Activated CD8-positive, alpha-beta memory T cell treated with anti-CD3 and anti-CD28 coated beads, Interleukin-2, amount 10 ng/mL, durations not matched to agents 7 days and 5 days (primary cell): ENCODE measurements at regions not wholly inside any gene's neighbourhood (a gene's known extent, or its start where the extent isn't known, plus 50 kb on each side); places are given as distances from the start of the nearest gene placed in this dataset.

Experiments used
- ATAC-seq: fragments of 150-1000 bp; cut with Tn5 transposase; one replicate; pipeline ENCODE4 v1.10.0; 2021; ENCODE audit warnings: moderate library complexity
- CTCF ChIA-PET: fragments of 350-600 bp; sonication (Branson Sonifier 250); formaldehyde crosslinking; loops from one replicate; lab custom pipeline; 2021; ENCODE audit warnings: antibody characterized with exemption; lab: Charles Lee
- DNase-seq: peaks from one replicate; pipeline ENCODE4 v3.0.0-alpha.2; 2020
- H3K27ac Mint-ChIP-seq: one replicate; pipeline ENCODE4 v1.8.0; 2021; ENCODE audit warnings: mild to moderate bottlenecking, mixed read lengths
- H3K27me3 Mint-ChIP-seq: one replicate; pipeline ENCODE4 v1.8.0; 2021; ENCODE audit warnings: mixed read lengths
- H3K36me3 Mint-ChIP-seq: one replicate; pipeline ENCODE4 v1.8.0; 2021; ENCODE audit warnings: mild to moderate bottlenecking, mixed read lengths
- H3K4me1 Mint-ChIP-seq: one replicate; pipeline ENCODE4 v1.8.0; 2021; ENCODE audit warnings: mixed read lengths
- H3K4me3 Mint-ChIP-seq: one replicate; pipeline ENCODE4 v1.8.0; 2021; ENCODE audit warnings: mild to moderate bottlenecking, moderate library complexity, mixed read lengths
- H3K9me3 Mint-ChIP-seq: one replicate; pipeline ENCODE4 v1.8.0; 2022; ENCODE audit warnings: low read depth, mixed read lengths

DNA sequence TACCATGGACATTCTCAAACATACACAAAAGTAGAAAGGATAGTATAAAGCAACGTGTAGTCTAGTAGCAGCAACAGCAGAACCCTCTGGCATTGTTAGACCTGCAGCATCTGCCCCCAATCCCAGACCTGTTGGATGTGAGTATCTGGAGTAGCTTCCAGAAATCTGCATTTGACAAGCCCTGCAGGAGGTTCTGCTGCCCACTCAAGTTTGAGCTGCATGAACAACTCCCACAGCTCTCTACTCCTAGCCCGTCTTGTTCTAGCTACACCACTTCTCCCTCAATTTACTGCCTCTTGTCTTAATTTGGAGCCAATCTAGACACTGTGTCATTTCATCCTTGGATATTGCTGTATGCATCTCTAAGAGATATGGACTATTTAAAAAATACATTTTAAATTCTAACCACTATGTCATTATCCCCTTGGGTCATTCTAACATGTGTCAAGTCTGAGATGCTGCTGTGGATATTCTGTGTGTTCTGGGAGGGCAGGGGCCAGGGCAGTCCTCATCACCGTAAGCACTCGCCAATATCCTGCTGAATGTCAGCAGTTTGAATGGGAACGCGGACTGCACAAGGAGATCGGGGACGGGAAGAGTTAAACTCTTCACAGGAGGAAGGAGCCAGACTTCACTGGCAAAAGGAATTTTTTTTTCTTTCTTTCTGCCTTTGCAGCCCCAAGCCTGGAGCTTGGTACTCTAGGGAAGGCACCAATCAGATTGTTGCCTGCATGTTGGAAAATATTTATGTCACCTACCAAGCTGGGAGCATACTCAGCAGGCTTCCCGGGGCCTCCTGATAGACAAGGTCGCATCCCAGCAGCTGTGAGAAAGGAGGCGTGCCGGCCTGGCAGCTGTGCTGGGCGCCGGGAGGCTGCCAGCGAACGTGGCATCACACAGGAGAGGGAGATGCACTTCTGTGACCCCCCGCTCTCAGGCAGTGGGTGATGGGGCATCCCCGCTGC is 429.0 kb downstream of the MIAT start:
- H3K4me3 Mint-ChIP-seq: no peak overlapping the region
- DNase-seq: no peak
- no peaks in the 10 kb centered on the region for H3K4me1 Mint-ChIP-seq
- H3K27ac Mint-ChIP-seq: no peak overlapping the region
- ATAC-seq: no peak
- H3K27me3 Mint-ChIP-seq: peaks cover 13% of the 10 kb centered on the region
- CTCF ChIA-PET: no interaction called here
- no peaks in the 10 kb centered on the region for H3K36me3 Mint-ChIP-seq
- no peaks in the 10 kb centered on the region for H3K9me3 Mint-ChIP-seq

DNA sequence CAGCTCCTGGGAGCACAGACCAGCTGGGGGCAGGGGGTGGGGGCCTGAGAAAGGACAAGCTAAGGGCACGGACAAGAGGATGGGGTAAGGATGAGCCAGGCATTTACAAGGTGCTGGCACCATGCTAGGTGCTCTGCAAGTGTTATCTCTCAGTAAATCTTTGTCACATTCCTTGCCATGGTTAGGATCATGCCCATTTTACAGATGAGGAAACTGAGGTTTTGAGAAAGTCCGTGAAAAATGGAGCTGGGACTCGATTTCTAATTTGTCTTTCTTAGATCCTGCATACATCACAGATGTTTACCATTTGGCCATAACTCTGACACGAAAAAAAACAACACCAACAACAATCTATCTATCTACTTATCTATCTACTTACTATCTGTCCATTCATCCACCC is 429.7 kb downstream of the MIAT start:
- CTCF ChIA-PET: no interaction called here
- no peaks in the 10 kb centered on the region for H3K36me3 Mint-ChIP-seq
- no peak overlapping the region for H3K4me3 Mint-ChIP-seq
- H3K27me3 Mint-ChIP-seq: peaks cover 13% of the 10 kb centered on the region
- no peak overlapping the region for H3K27ac Mint-ChIP-seq
- no peaks in the 10 kb centered on the region for H3K4me1 Mint-ChIP-seq
- DNase-seq: no peak
- H3K9me3 Mint-ChIP-seq: no peaks in the 10 kb centered on the region
- ATAC-seq: no peak

DNA sequence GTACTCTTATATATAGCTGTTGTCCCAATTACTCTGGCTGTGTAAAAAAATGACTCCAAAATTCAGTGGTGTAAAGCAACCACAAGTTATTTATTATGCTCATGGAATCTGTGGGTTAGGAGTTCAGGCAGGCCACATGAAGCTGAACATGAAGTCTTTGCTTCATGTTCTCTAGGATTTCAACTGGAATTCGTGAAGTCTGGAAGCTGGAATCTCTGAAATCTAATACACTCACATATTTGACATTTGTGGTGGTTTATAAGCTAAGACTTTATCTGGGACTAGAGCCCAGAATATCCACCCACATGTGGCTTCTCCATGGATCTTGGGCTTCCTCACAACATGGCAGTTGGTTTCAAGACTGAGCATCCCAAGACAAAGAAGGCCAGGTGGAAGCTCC is 430.6 kb downstream of the MIAT start:
- H3K36me3 Mint-ChIP-seq: no peaks in the 10 kb centered on the region
- no peaks in the 10 kb centered on the region for H3K4me1 Mint-ChIP-seq
- no peak overlapping the region for H3K4me3 Mint-ChIP-seq
- no peaks in the 10 kb centered on the region for H3K9me3 Mint-ChIP-seq
- CTCF ChIA-PET: no interaction called here
- no peak for ATAC-seq
- H3K27me3 Mint-ChIP-seq: peaks cover 9% of the 10 kb centered on the region
- no peak for DNase-seq
- no peak overlapping the region for H3K27ac Mint-ChIP-seq

DNA sequence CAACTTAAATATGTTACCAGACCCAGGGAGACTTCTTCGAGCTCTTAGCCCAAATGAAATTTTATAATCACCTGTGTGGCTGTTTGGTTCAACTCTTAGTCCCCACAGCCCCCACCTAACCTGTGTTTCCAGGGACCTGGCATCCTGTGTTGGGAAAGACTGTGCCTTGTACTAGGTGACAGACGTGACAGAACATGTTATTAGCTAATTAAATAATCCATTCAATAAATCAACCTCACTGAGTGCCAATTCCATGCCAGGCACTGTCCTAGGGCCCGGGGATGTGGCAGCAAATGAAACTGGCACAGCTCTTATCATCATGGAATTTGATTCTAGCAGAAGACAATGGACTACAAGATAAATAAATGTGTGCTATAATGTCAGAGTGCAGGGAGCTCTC is 431.9 kb downstream of the MIAT start:
- Mint-ChIP-seq H3K4me1 (no peaks in the 10 kb centered on the region), H3K27me3 (peaks cover 9% of the 10 kb centered on the region), H3K4me3 (no peak overlapping the region), H3K27ac (no peak overlapping the region), H3K36me3 (no peaks in the 10 kb centered on the region), H3K9me3 (no peaks in the 10 kb centered on the region)
- DNase-seq (no peak), ATAC-seq (no peak)
- CTCF ChIA-PET: no interaction called here

DNA sequence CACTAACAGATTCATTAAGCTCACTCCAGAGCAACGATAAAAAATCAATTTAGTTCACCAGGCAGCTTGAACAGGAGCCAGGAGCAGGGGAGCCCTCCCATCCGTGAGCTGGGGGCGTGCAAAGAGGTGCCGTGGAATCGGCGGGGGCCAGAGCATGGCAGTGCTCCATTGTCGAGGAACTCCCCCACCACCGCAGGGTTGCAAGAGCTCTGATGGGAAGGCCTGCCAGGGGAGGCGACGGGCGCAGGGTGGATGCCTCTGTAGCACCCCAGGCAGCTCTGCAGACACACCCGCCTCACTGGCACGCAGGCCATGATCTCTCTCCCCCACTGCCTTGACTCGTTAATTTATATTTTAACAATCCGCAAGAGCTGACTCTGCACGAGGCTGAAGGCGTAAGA is 433.2 kb downstream of the MIAT start:
- Mint-ChIP-seq H3K36me3 (no peaks in the 10 kb centered on the region), H3K9me3 (no peaks in the 10 kb centered on the region), H3K4me1 (no peaks in the 10 kb centered on the region), H3K4me3 (no peak overlapping the region), H3K27ac (no peak overlapping the region), H3K27me3 (peaks cover 5% of the 10 kb centered on the region)
- CTCF ChIA-PET: no interaction called here
- ATAC-seq (no peak), DNase-seq (no peak)

DNA sequence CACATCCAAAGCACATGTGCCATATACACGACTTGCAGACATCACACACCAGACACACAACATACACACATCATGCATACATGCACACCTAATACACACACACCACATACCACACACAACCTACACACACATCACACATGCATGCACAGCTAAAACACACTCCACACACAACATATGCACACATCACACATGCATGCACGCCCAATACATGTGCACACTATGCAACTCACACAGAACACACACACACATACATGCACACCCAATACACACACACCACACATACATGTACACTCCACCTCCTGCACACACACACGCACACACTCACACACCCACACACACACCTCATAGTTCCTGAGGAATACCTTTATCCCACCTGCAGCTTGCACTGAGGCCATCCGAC is 436.0 kb downstream of the MIAT start:
- CTCF ChIA-PET: no interaction called here
- Mint-ChIP-seq H3K4me3 (no peak overlapping the region), H3K27ac (no peak overlapping the region), H3K9me3 (no peaks in the 10 kb centered on the region), H3K36me3 (no peaks in the 10 kb centered on the region), H3K27me3 (no peaks in the 10 kb centered on the region), H3K4me1 (no peaks in the 10 kb centered on the region)
- no peak for DNase-seq
- ATAC-seq: no peak

DNA sequence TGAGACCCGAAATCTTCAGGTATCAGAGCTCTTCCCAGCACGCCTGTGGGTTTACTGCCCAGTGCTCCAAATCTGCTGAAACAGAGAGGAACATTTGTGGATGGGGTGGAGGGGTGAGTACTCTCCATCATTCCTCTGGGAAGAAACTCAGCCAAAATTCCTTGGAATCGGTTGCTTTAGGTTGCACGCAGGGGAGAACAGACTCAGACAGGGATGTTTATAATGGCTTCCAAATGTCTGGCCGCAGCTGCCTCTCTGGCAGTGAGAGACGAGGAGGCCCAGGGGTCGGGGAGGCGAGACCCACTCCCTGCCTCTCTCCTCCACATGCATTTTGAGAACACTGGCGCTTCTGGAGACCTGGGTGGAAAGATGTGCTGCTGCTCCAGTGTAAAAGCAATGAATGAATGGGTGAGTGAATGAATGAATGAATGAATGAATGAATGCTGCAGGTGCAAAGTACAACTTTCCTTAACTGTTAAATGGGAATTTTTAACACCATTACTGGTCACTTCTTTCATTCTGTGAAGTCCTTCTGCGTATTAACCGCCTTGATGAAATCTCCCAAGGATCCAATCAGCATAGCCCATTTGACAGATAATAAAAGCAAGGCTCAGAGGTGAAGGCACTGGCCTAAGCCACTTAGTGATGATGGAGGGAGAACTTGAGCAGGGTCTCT is 437.4 kb downstream of the MIAT start:
- no peak overlapping the region for H3K27ac Mint-ChIP-seq
- H3K36me3 Mint-ChIP-seq: no peaks in the 10 kb centered on the region
- H3K9me3 Mint-ChIP-seq: no peaks in the 10 kb centered on the region
- H3K4me1 Mint-ChIP-seq: no peaks in the 10 kb centered on the region
- no peak for ATAC-seq
- CTCF ChIA-PET: no interaction called here
- DNase-seq: no peak
- H3K4me3 Mint-ChIP-seq: no peak overlapping the region
- peaks cover 3% of the 10 kb centered on the region for H3K27me3 Mint-ChIP-seq

DNA sequence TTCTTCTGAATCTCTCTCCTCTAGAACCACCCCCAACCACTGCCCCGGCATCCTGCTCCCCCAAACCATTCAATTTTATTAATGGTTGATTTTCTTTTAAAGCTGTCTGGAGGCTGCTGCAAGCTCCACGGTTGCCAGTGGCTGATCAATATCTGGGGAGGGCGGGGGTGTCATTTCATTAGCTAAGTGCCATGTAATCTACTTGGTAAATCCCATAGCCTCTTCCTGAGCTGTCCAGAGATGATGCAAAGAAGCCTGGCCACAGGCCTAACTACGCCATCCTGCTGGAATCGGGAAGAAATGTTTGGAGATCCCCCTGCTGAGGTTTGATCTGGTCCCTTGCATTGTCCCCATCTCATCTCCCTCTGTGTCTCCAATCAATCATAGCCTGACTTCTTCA is 440.1 kb downstream of the MIAT start:
- CTCF ChIA-PET: no interaction called here
- H3K9me3 Mint-ChIP-seq: no peaks in the 10 kb centered on the region
- no peak overlapping the region for H3K4me3 Mint-ChIP-seq
- H3K27me3 Mint-ChIP-seq: peaks cover 15% of the 10 kb centered on the region
- H3K27ac Mint-ChIP-seq: no peak overlapping the region
- H3K4me1 Mint-ChIP-seq: no peaks in the 10 kb centered on the region
- no peaks in the 10 kb centered on the region for H3K36me3 Mint-ChIP-seq
- DNase-seq (no peak), ATAC-seq (no peak)

DNA sequence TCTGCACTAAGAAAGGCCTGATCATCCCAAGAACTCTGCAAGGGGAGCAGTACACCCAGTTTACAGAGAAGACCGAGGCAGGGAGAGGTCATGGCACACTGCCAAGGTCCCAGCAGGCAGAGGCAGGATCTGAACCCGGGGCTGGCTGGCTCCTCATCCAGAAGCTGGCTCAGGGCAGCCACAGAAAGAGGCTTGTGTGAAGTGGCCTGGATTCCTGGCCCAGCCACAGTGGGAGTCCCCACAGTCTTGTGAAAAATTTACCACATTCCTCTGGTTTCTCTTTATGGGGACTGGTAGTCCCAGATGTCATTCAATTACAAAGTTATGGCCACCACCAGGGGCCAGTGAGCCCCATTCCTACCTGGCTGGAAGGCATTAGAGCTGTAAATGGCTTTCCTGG is 440.5 kb downstream of the MIAT start:
- no peak for DNase-seq
- no peak overlapping the region for H3K4me3 Mint-ChIP-seq
- no peak for ATAC-seq
- no peak overlapping the region for H3K27ac Mint-ChIP-seq
- H3K4me1 Mint-ChIP-seq: no peaks in the 10 kb centered on the region
- H3K36me3 Mint-ChIP-seq: no peaks in the 10 kb centered on the region
- no peaks in the 10 kb centered on the region for H3K9me3 Mint-ChIP-seq
- H3K27me3 Mint-ChIP-seq: peaks cover 15% of the 10 kb centered on the region
- CTCF ChIA-PET: no interaction called here

DNA sequence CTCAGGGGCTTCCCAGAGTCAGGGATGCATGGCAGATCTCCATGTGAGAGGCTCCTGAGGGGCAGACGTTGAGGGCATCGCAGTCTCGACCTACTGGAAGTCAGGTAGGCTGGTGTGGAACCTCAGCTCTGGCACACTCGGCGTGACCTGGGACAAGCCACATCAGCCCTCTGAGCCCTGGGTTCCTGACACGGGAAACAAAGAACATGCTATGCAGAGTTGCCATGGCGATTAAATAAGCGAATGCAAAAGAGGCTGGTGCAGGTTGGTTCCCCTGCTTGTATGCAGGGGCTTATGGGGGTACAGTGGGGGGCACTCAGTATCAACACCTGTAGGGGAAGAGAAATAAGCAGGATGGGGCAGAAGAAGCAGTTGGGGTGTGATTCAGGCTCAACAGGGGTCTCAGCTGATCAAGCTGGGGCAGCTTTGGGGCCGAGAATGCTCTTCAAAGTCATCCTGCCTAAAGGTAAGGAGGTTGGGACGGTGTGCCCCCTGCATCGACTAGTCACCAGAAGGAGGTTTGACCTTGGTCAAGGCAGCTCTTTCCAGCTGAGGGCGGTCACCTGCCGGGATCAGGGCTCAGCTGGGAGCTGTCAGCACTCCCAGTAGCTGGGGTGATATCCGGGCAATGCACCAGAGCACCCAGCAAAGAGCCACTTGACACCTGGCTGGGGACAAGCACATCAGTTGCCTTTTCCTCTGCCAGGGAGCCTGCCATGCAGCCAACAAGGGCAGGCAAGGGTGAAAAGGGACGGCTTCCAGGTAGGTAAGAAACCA is 442.7 kb downstream of the MIAT start:
- Mint-ChIP-seq H3K4me3 (no peak overlapping the region), H3K27ac (no peak overlapping the region), H3K9me3 (no peaks in the 10 kb centered on the region), H3K4me1 (no peaks in the 10 kb centered on the region), H3K27me3 (peaks cover 15% of the 10 kb centered on the region), H3K36me3 (no peaks in the 10 kb centered on the region)
- no peak for DNase-seq
- CTCF ChIA-PET: no interaction called here
- no peak for ATAC-seq

DNA sequence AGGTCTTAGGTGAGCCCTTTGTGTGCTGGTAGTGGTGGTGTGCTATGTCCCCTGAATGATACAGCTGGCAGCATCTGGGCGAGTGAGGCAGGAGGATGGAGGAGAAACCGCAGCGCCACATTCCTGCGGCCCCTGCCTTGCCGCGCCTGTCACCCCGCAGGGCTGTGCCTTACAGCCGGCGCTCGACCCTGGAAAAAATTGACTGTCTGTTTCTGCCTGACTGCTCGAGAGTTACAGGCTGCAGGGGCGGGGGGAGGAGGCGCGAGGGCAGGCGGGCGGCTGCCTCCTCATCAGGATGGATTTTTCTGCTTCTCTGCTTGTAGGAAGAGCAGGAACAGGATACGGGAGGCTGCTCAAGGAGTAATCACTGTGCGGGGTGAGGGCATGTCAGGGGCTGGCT is 443.4 kb downstream of the MIAT start:
- H3K27me3 Mint-ChIP-seq: peaks cover 15% of the 10 kb centered on the region
- no peak for ATAC-seq
- no peaks in the 10 kb centered on the region for H3K4me1 Mint-ChIP-seq
- DNase-seq: no peak
- no peaks in the 10 kb centered on the region for H3K9me3 Mint-ChIP-seq
- H3K27ac Mint-ChIP-seq: no peak overlapping the region
- CTCF ChIA-PET: no interaction called here
- no peaks in the 10 kb centered on the region for H3K36me3 Mint-ChIP-seq
- no peak overlapping the region for H3K4me3 Mint-ChIP-seq

DNA sequence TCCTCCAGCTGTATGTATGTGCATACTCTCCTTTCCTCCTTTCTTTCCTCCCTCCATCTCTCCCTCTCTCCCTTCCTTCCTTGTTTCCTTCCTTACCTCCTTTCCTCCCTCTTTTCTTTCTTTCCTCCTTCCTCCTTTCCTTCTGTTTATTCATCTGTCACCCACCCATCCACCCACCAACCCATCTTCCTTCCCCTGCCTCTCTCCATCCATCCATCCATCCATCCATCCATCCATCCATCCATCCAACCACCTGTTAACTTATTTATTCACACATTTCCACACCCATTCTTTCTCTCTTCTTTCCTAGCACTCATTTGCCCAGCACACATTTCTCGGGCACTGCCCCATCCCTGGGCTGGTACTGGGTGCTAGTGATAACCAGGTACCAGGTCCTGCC is 443.9 kb downstream of the MIAT start:
- H3K27me3 Mint-ChIP-seq: peaks cover 15% of the 10 kb centered on the region
- ATAC-seq: no peak
- H3K9me3 Mint-ChIP-seq: no peaks in the 10 kb centered on the region
- no peak overlapping the region for H3K4me3 Mint-ChIP-seq
- H3K4me1 Mint-ChIP-seq: no peaks in the 10 kb centered on the region
- no peaks in the 10 kb centered on the region for H3K36me3 Mint-ChIP-seq
- no peak overlapping the region for H3K27ac Mint-ChIP-seq
- CTCF ChIA-PET: no interaction called here
- DNase-seq: no peak

DNA sequence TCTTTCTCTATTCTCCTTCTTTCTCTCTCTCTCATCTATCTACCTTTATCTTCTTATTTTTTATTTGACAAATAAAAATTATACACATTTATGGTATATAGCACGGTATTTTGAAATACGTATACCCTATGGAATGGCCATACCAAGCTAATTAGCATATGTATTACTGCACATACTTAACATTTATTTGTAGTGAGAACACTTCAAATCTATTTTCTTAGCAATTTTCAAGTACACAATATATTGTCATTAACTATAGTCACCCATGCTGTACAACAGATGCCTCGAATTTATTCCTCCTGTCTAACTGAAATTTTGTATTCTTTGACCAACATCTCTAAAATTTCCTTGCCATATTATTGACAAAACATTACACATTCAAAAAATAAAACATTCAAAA is 447.1 kb downstream of the MIAT start:
- H3K27me3 Mint-ChIP-seq: peaks cover 15% of the 10 kb centered on the region
- CTCF ChIA-PET: no interaction called here
- DNase-seq (no peak), ATAC-seq (no peak)
- peaks cover 6% of the 10 kb centered on the region for H3K9me3 Mint-ChIP-seq
- H3K4me3 Mint-ChIP-seq: no peak overlapping the region
- H3K4me1 Mint-ChIP-seq: no peaks in the 10 kb centered on the region
- no peak overlapping the region for H3K27ac Mint-ChIP-seq
- peaks cover 1% of the 10 kb centered on the region for H3K36me3 Mint-ChIP-seq
